PC-9 (cell line): ENCODE measurements at regions not wholly inside any gene's neighbourhood (a gene's known extent, or its start where the extent isn't known, plus 50 kb on each side); places are given as distances from the start of the nearest gene placed in this dataset.

Experiments used
- BruUV-seq: library from RNA; stranded (reverse); fragments of 400-500 nt; replicated peaks from 2 replicates; lab custom pipeline; 2021; lab: Mats Ljungman, UMichigan
- CTCF ChIA-PET: fragments of 300-600 bp; sonication (Branson Sonifier 250); formaldehyde crosslinking; loops from one replicate; lab custom pipeline; 2022; ENCODE audit warnings: antibody characterized with exemption; lab: Charles Lee
- POLR2A ChIA-PET: fragments of 300-600 bp; sonication (Branson Sonifier 250); formaldehyde crosslinking; loops from one replicate; lab custom pipeline; 2022; ENCODE audit warnings: antibody characterized with exemption; ENCODE audit not compliant: unreplicated experiment; lab: Charles Lee
- DNase-seq, 2 experiments: peaks; one replicate each; pipeline versions ENCODE4 v3.0.0 to v3.0.0-alpha.2; 2015 to 2022; ENCODE audit warnings: mixed read lengths in 1 of 2
- H2AFZ ChIP-seq: fragments of 200-600 bp; sonication (generic); 2 replicates; pipeline ENCODE4 v1.8.1; 2017; ENCODE audit warnings: antibody characterized with exemption
- H3F3A ChIP-seq: fragments of 200-600 bp; sonication (generic); 2 replicates; pipeline ENCODE4 v1.8.1; 2017; ENCODE audit warnings: antibody characterized with exemption, mild to moderate bottlenecking, low read depth; ENCODE audit not compliant: insufficient read depth
- H3K27ac ChIP-seq: fragments of 200-600 bp; sonication (generic); 2 replicates; pipeline ENCODE4 v1.6.1; 2016; ENCODE audit warnings: mixed run types
- H3K27me3 ChIP-seq: fragments of 200-600 bp; sonication (generic); 2 replicates; pipeline ENCODE4 v1.6.1; 2016; ENCODE audit warnings: low read depth, mixed run types; ENCODE audit not compliant: insufficient read depth
- H3K36me3 ChIP-seq: fragments of 200-600 bp; sonication (generic); 2 replicates; pipeline ENCODE4 v1.6.1; 2016; ENCODE audit warnings: low read depth, mixed run types
- H3K4me1 ChIP-seq: fragments of 200-600 bp; sonication (generic); replicated peaks from 2 replicates; pipeline ENCODE4 v1.6.1; 2016; ENCODE audit warnings: mixed run types; ENCODE audit not compliant: insufficient read depth
- H3K4me2 ChIP-seq: fragments of 200-600 bp; sonication (generic); 2 replicates; pipeline ENCODE4 v1.6.1; 2017; ENCODE audit warnings: mixed run types
- H3K4me3 ChIP-seq: fragments of 200-600 bp; sonication (generic); 2 replicates; pipeline ENCODE4 v1.6.1; 2016; ENCODE audit warnings: mixed run types
- H3K79me2 ChIP-seq: fragments of 200-600 bp; sonication (generic); 2 replicates; pipeline ENCODE4 v1.6.1; 2017; ENCODE audit warnings: low read depth, mixed run types
- H3K9me2 ChIP-seq: fragments of 200-600 bp; sonication (generic); 2 replicates; pipeline ENCODE4 v1.8.1; 2017; ENCODE audit warnings: mild to moderate bottlenecking; ENCODE audit not compliant: insufficient read depth
- H3K9me3 ChIP-seq: fragments of 200-600 bp; sonication (generic); 2 replicates; pipeline ENCODE4 v1.8.1; 2016; ENCODE audit warnings: low read depth; ENCODE audit not compliant: insufficient read depth
- H4K20me1 ChIP-seq: fragments of 200-600 bp; sonication (generic); 2 replicates; pipeline ENCODE4 v1.8.1; 2017; ENCODE audit not compliant: insufficient read depth
- CTCF ChIP-seq: fragments of 200-600 bp; sonication (generic); conservative IDR thresholded peaks from 2 replicates; pipeline ENCODE4 v1.6.1; 2017; ENCODE audit warnings: mixed run types, antibody characterized with exemption, mild to moderate bottlenecking, moderate library complexity
- EZH2 ChIP-seq: fragments of 200-600 bp; sonication (generic); IDR thresholded peaks from 2 replicates; pipeline ENCODE4 v1.8.0; 2017; ENCODE audit warnings: antibody characterized with exemption, low read depth
- intact Hi-C: fragments of 100-400 bp; cut with micrococcal nuclease; formaldehyde crosslinking; loops from one replicate; pipeline ENCODE4 v1.10.0; 2022; ENCODE audit not compliant: unreplicated experiment

DNA sequence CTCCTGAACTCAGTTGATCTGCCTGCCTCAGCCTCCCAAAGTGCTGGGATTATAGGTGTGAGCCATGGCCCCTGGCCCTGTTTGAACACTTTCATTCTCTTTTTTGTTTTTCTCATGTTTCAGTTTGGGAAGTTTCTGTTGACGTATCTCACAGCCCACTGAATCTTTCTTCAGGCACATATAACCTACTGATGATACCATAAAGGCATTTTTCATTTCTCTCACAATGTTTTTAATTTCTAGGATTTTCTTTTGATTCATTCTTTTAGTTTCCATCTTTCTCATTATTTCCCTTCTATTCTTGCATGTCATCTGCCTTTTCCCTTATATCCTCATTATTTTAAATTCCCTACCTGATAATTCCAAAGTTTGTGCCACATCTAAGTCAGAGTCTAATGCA, 58.5 kb upstream of the EZR start:
- H3K36me3 ChIP-seq: 0 out of 2 replicates have a peak, but pooled peaks cover 4% of the 10 kb centered on the region
- H3K9me2 ChIP-seq: no peaks in the 10 kb centered on the region
- no peak overlapping the region for H3K4me2 ChIP-seq
- intact Hi-C loops: no loop called here
- no peaks in the 10 kb centered on the region for H3K27me3 ChIP-seq
- H2AFZ ChIP-seq: no peak overlapping the region
- DNase-seq: no peak
- peaks cover 21% of the 10 kb centered on the region for H3K9me3 ChIP-seq
- H3K79me2 ChIP-seq: peaks cover 6% of the 10 kb centered on the region; the same call in 1 of the 2 replicates
- H3K27ac ChIP-seq: no peak overlapping the region
- CTCF ChIA-PET: no interaction called here
- POLR2A ChIA-PET: no interaction called here
- BruUV-seq: no TSS peak
- TF ChIP-seq EZH2: no peak
- no peak for TF ChIP-seq CTCF
- no peak overlapping the region for H3K4me3 ChIP-seq
- H4K20me1 ChIP-seq: no peaks in the 10 kb centered on the region
- 0 out of 2 replicates have a peak, but pooled peaks cover 2% of the 10 kb centered on the region for H3F3A ChIP-seq
- H3K4me1 ChIP-seq: 0 out of 2 replicates have a peak, but pooled peaks cover 5% of the 10 kb centered on the region

DNA sequence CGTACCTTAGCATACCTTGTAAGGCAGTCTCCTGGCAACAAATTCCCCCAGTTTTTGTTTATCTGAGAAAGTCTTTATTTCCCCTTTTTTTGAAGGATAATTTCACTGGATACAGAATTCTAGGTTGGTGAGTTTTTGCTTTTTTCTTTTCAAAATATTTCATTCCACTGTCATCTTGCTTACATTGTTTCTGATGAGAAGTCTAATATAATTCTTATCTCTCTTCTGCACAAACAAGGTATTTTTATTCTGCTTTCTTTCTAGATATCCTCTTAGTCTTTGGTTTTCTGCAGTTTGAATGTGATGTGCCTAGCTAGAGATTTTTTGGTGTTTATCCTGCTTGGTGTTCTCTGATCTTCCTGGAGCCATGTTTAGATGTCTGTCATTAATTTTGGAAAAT, 57.7 kb upstream of the EZR start:
- Histone ChIP-seq H4K20me1 (no peaks in the 10 kb centered on the region), H3K36me3 (0 out of 2 replicates have a peak, but pooled peaks cover 4% of the 10 kb centered on the region), H3K79me2 (peaks cover 6% of the 10 kb centered on the region; the same call in 1 of the 2 replicates), H2AFZ (no peak overlapping the region), H3F3A (0 out of 2 replicates have a peak, but pooled peaks cover 3% of the 10 kb centered on the region), H3K4me3 (no peak overlapping the region), H3K27ac (no peak overlapping the region), H3K9me3 (peaks cover 21% of the 10 kb centered on the region), H3K27me3 (no peaks in the 10 kb centered on the region), H3K4me1 (0 out of 2 replicates have a peak, but pooled peaks cover 5% of the 10 kb centered on the region), H3K9me2 (no peaks in the 10 kb centered on the region), H3K4me2 (no peak overlapping the region)
- POLR2A ChIA-PET: no interaction called here
- CTCF ChIA-PET: no interaction called here
- intact Hi-C loops: no loop called here
- no peak for DNase-seq
- TF ChIP-seq EZH2: no peak
- no peak for TF ChIP-seq CTCF
- no TSS peak for BruUV-seq

DNA sequence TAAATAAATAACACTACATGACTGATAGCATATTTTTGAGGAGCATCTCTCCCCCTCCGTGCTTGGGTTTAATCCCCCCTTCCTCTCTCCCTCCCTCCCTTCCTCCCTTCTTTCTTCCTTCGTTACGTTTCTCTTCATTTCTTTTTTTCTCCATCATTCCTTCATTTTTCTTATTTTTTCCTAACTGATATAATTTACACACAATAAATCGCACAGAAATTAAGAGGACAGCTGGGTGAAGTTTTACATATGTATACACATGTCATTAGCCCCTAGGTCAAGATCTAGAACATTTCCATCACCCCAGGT, 51.4 kb upstream of the EZR start:
- POLR2A ChIA-PET: interaction anchor here (0.6 to 1.1 kb wide), 2 partner anchors 35 to 129 kb away, joined by 3 read pairs; partner anchors contain the start of gene RSPH3
- peak overlapping the region; percentile 52; the same call in 1 of the 2 replicates for H3K4me3 ChIP-seq
- no peaks in the 10 kb centered on the region for H3K27me3 ChIP-seq
- H3K36me3 ChIP-seq: no peaks in the 10 kb centered on the region
- no TSS peak for BruUV-seq
- H2AFZ ChIP-seq: peak overlapping the region; percentile 63; the same call in 1 of the 2 replicates
- H3K9me3 ChIP-seq: no peaks in the 10 kb centered on the region
- DNase-seq: no peak
- CTCF ChIA-PET: no interaction called here
- H3K4me1 ChIP-seq: peaks cover 48% of the 10 kb centered on the region
- H3K79me2 ChIP-seq: peaks cover 36% of the 10 kb centered on the region
- intact Hi-C loops: no loop called here
- no peaks in the 10 kb centered on the region for H3K9me2 ChIP-seq
- TF ChIP-seq EZH2 (no peak), CTCF (no peak)
- H3K27ac ChIP-seq: peak overlapping the region; percentile 98
- H3F3A ChIP-seq: peaks cover 48% of the 10 kb centered on the region
- H4K20me1 ChIP-seq: no peaks in the 10 kb centered on the region
- peak overlapping the region; percentile 83 for H3K4me2 ChIP-seq
